ENCODE measurements at regions not wholly inside any gene's neighbourhood (a gene's known extent, or its start where the extent isn't known, plus 50 kb on each side); places are given as distances from the start of the nearest gene placed in this dataset.

GRCh38 chr7:125568799-125569198, 639.2 kb upstream of the POT1 start:
- TF ChIP-seq POLR2A (IDR thresholded peaks at IDR 0.05): no peak
- TF ChIP-seq CTCF (IDR thresholded peaks at IDR 0.05): no peak
